Colonic mucosa (tissue), 4 donors: ENCODE measurements at regions not wholly inside any gene's neighbourhood (a gene's known extent, or its start where the extent isn't known, plus 50 kb on each side); places are given as distances from the start of the nearest gene placed in this dataset.

ENCODE experiments used
- DNase-seq: peaks from one replicate; pipeline ENCODE4 v3.0.0-alpha.2; 2020
- H3K27ac ChIP-seq: fragments of 200-600 bp; one replicate; pipeline ENCODE4 v1.8.0; 2021
- H3K27me3 ChIP-seq: fragments of 200-600 bp; one replicate; pipeline ENCODE4 v1.8.0; 2021
- H3K36me3 ChIP-seq: fragments of 200-600 bp; one replicate; pipeline ENCODE4 v1.8.0; 2021
- H3K4me1 ChIP-seq: fragments of 200-600 bp; one replicate; pipeline ENCODE4 v1.8.0; 2021; ENCODE audit warnings: mild to moderate bottlenecking
- H3K4me3 ChIP-seq: fragments of 200-600 bp; one replicate; pipeline ENCODE4 v1.8.0; 2021
- H3K9ac ChIP-seq, 2 donors: one replicate each; pipeline ENCODE4 v1.7.0; 2013; ENCODE audit warnings: control low read depth in 2 of 2, low read depth in 2 of 2, low read length in 2 of 2
- H3K9me3 ChIP-seq: fragments of 200-600 bp; one replicate; pipeline ENCODE4 v1.8.0; 2021
- CTCF ChIP-seq: fragments of 200-600 bp; IDR thresholded peaks from one replicate; pipeline ENCODE4 v1.8.0; 2022; ENCODE audit warnings: antibody characterized with exemption, mild to moderate bottlenecking
- intact Hi-C: fragments of 100-400 bp; cut with DNase I; formaldehyde crosslinking; loops from one replicate; pipeline ENCODE4 v1.14.1; 2022
- donor health status: healthy.
- donor health status: DM: no; HTN: no; CAD: no.
- donor health status: DM: no; HTN: no; CAD: no.

GRCh38 chr5:117788596-117788995, 1199.8 kb downstream of the DTWD2 start:
- Histone ChIP-seq H3K27me3 (no peaks in the 10 kb centered on the region), H3K36me3 (no peaks in the 10 kb centered on the region), H3K9ac (no peak overlapping the region), H3K4me3 (no peak overlapping the region), H3K27ac (no peak overlapping the region), H3K4me1 (no peaks in the 10 kb centered on the region), H3K9me3 (no peaks in the 10 kb centered on the region)
- intact Hi-C loops = no loop called here
- no peak for TF ChIP-seq CTCF
- no peak for DNase-seq

- intact Hi-C loops = no loop called here
- no peak for TF ChIP-seq CTCF
These were observed 1204.5 kb upstream of the SEMA6A start for GRCh38 chr5:117779171-117779570.

DNA sequence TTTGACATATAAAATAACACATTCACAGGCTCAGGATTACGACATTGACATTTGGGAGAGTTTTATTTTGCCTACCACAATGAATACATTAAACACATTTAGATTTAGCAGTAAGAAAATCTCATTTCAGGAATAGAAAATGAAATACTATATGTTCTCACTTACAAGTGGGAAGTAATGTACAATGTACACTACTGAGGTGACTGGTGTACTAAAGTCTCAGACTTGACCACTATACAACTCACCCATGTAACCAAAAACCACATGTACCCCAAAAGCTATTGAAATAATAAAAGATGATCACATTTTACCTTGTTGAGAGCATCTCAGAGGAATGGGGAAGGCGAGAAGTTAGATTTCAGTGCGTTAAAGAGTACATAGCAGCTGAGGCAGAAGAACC, 1202.4 kb upstream of the SEMA6A start:
- no peaks in the 10 kb centered on the region for H3K27me3 ChIP-seq
- no peak for TF ChIP-seq CTCF
- H3K27ac ChIP-seq = no peak overlapping the region
- no peaks in the 10 kb centered on the region for H3K9me3 ChIP-seq
- intact Hi-C loops = no loop called here
- no peaks in the 10 kb centered on the region for H3K36me3 ChIP-seq
- no peak for DNase-seq
- H3K4me3 ChIP-seq = no peak overlapping the region
- no peaks in the 10 kb centered on the region for H3K4me1 ChIP-seq
- H3K9ac ChIP-seq = no peak overlapping the region

More at GRCh38 chr5:117779171-117779570, 1204.5 kb upstream of the SEMA6A start:
- Histone ChIP-seq H3K27me3 (no peaks in the 10 kb centered on the region), H3K4me3 (no peak overlapping the region), H3K9me3 (no peaks in the 10 kb centered on the region), H3K36me3 (no peaks in the 10 kb centered on the region), H3K4me1 (no peaks in the 10 kb centered on the region), H3K9ac (no peak overlapping the region), H3K27ac (no peak overlapping the region)
- DNase-seq = no peak

GRCh38 chr5:117769877-117770276, 1195.3 kb upstream of the SEMA6A start:
- DNase-seq = no peak
- Histone ChIP-seq H3K27me3 (no peaks in the 10 kb centered on the region), H3K9ac (no peak overlapping the region), H3K9me3 (no peaks in the 10 kb centered on the region), H3K27ac (no peak overlapping the region), H3K4me1 (no peaks in the 10 kb centered on the region), H3K4me3 (no peak overlapping the region), H3K36me3 (no peaks in the 10 kb centered on the region)
- intact Hi-C loops = no loop called here
- TF ChIP-seq CTCF = no peak

DNA sequence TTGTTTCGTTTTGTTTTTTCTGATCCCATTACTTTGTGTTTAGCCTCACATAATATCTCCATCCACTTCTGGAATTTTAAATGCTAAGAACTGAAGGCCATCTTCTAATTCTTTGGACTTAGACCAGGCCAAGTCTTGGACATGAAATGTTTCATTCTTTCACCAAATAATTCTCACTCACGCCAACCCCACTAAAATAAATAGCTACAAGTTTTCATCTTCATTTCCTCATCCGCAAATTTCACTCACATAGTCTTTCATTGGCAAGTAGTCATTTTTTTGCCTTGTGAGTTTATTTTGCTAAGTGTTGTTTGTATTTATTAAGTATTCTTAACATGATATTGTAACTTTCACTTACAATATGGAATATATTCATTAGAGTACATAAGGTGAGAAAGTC, 1188.6 kb upstream of the SEMA6A start:
- no peaks in the 10 kb centered on the region for H3K9me3 ChIP-seq
- no peak for TF ChIP-seq CTCF
- no peaks in the 10 kb centered on the region for H3K27me3 ChIP-seq
- no peak overlapping the region for H3K27ac ChIP-seq
- intact Hi-C loops = no loop called here
- no peaks in the 10 kb centered on the region for H3K36me3 ChIP-seq
- DNase-seq = no peak
- no peak overlapping the region for H3K9ac ChIP-seq
- no peak overlapping the region for H3K4me3 ChIP-seq
- H3K4me1 ChIP-seq = no peaks in the 10 kb centered on the region

GRCh38 chr5:117761186-117761585, 1186.6 kb upstream of the SEMA6A start:
- Histone ChIP-seq H3K36me3 (no peaks in the 10 kb centered on the region), H3K27me3 (no peaks in the 10 kb centered on the region), H3K9me3 (no peaks in the 10 kb centered on the region), H3K9ac (no peak overlapping the region), H3K4me1 (no peaks in the 10 kb centered on the region), H3K27ac (no peak overlapping the region), H3K4me3 (no peak overlapping the region)
- no peak for TF ChIP-seq CTCF
- DNase-seq = no peak
- intact Hi-C loops = no loop called here
